Mononuclear cell (primary cell): ENCODE measurements at regions not wholly inside any gene's neighbourhood (a gene's known extent, or its start where the extent isn't known, plus 50 kb on each side); places are given as distances from the start of the nearest gene placed in this dataset.

Experiments
- H3K27me3 ChIP-seq: 2 replicates; pipeline ENCODE4 v1.6.0; 2011; ENCODE audit warnings: low read length, control low read depth; ENCODE audit not compliant: insufficient read depth
- H3K4me1 ChIP-seq: 2 replicates; pipeline ENCODE4 v1.5.1; 2011; ENCODE audit warnings: mild to moderate bottlenecking, low read length, control low read depth; ENCODE audit not compliant: insufficient read depth
- H3K4me3 ChIP-seq: 2 replicates; pipeline ENCODE4 v1.5.1; 2011; ENCODE audit warnings: mild to moderate bottlenecking, low read length, moderate library complexity
- H3K9me3 ChIP-seq: 2 replicates; pipeline ENCODE4 v1.5.1; 2011; ENCODE audit warnings: low read depth, mild to moderate bottlenecking, control low read depth, low read length

- Histone ChIP-seq H3K4me3 (no peak overlapping the region), H3K9me3 (no peaks in the 10 kb centered on the region), H3K27me3 (peaks cover 3% of the 10 kb centered on the region), H3K4me1 (peaks cover 3% of the 10 kb centered on the region)
Observed at GRCh38 chr10:62512732-62513475, 138.7 kb downstream of the ZNF365 start.

- Histone ChIP-seq H3K4me3 (no peak overlapping the region), H3K4me1 (peaks cover 3% of the 10 kb centered on the region), H3K9me3 (no peaks in the 10 kb centered on the region), H3K27me3 (peaks cover 3% of the 10 kb centered on the region)
Observed at GRCh38 chr10:62514079-62514693, 140.0 kb downstream of the ZNF365 start.

DNA sequence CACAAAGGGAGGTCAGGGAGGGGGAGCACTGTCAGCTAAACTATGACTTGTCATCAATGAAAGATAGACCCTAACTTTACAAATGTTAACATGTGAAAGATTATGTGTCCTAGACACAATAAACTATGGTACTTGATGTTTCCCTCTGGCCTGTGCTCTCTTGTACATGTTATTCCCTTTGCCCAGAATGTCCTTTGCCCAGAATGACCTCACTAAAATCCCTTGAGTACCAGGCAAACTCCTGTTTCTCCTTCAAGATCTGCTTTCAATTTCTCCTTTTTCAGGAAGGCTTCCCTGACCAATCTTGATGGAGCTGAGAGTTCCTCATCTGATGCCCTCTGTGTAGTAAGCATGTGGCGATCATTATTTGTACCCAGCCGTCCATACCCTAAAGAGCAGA, 143.1 kb downstream of the ZNF365 start:
- H3K4me1 ChIP-seq: peaks cover 3% of the 10 kb centered on the region
- H3K9me3 ChIP-seq: no peaks in the 10 kb centered on the region
- H3K27me3 ChIP-seq: peaks cover 3% of the 10 kb centered on the region
- H3K4me3 ChIP-seq: no peak overlapping the region

- no peaks in the 10 kb centered on the region for H3K27me3 ChIP-seq
- peaks cover 5% of the 10 kb centered on the region for H3K9me3 ChIP-seq
- H3K4me3 ChIP-seq: no peak overlapping the region
- H3K4me1 ChIP-seq: peaks cover 39% of the 10 kb centered on the region
Observed at GRCh38 chr10:62527019-62527827, 153.1 kb downstream of the ZNF365 start.

DNA sequence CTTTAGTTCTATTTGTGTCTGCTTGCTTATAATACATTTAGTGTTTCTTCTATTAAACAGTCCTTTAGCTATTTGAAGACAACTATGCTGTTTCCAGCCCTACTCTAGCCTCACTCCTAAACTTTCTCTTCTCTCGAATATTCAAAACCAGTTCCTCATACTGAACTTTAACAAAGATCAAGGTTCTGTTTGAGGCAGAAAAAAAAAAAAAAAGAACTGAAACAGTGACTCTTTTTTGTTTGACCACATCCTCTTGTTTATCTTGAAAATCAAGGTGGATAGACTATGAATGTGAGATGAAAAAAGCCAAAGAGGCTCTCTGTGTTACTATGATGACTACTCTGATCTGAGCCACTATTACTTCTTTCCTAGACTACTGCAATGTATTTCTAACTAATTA, 154.3 kb downstream of the ZNF365 start:
- peaks cover 39% of the 10 kb centered on the region for H3K4me1 ChIP-seq
- H3K27me3 ChIP-seq: no peaks in the 10 kb centered on the region
- no peak overlapping the region for H3K4me3 ChIP-seq
- peaks cover 5% of the 10 kb centered on the region for H3K9me3 ChIP-seq

GRCh38 chr10:62529396-62529795, 155.2 kb downstream of the ZNF365 start:
- Histone ChIP-seq H3K4me1 (peaks cover 42% of the 10 kb centered on the region), H3K9me3 (peaks cover 5% of the 10 kb centered on the region), H3K4me3 (no peak overlapping the region)

GRCh38 chr10:62534031-62534430, 159.9 kb downstream of the ZNF365 start:
- peaks cover 22% of the 10 kb centered on the region for H3K4me1 ChIP-seq
- H3K27me3 ChIP-seq: no peaks in the 10 kb centered on the region
- H3K4me3 ChIP-seq: no peak overlapping the region
- H3K9me3 ChIP-seq: no peaks in the 10 kb centered on the region

More at GRCh38 chr10:62529396-62529795, 155.2 kb downstream of the ZNF365 start:
- no peaks in the 10 kb centered on the region for H3K27me3 ChIP-seq

GRCh38 chr10:62538606-62539005, 164.4 kb downstream of the ZNF365 start:
- H3K4me1 ChIP-seq: peaks cover 46% of the 10 kb centered on the region
- no peaks in the 10 kb centered on the region for H3K27me3 ChIP-seq
- H3K9me3 ChIP-seq: no peaks in the 10 kb centered on the region
- H3K4me3 ChIP-seq: no peak overlapping the region

DNA sequence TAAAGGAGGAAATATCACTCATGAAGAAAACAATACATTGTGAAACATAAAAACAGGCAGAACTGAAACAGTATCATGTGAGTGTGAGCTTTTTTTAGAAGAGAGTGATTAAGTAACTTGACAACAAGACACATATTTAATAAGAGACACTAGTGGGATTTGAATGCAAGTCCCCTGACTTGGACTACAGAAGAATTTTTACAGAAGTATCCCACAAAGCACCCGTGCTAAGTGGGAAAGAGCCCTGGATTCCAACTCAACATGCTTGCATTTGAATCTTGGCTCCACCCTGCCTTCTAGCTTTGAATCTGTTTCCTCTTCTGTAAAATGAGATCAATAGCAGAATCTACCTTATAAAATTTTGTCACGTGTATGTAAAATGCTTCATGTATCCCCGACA, 166.2 kb downstream of the ZNF365 start:
- Histone ChIP-seq H3K27me3 (no peaks in the 10 kb centered on the region), H3K4me3 (no peak overlapping the region), H3K4me1 (peaks cover 57% of the 10 kb centered on the region), H3K9me3 (no peaks in the 10 kb centered on the region)

DNA sequence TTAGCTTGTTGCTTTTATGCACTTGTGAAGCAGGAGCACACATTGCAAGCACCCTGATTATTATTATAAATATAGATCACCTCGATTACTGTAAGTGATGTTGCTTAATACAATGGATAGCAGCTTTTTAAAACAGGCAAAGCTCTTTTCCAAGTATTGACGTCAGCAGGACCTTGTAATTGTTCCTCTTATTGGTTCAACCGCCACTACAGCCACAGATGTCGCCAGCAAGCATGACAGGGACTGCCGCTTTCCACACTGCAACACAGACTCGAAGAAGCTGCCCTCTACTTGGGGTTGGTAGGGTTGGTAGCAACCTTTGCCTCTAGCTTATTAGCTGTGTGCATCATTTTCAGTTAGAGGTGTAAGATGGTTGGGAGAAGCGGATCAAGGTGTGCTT, 167.6 kb downstream of the ZNF365 start:
- no peaks in the 10 kb centered on the region for H3K9me3 ChIP-seq
- no peaks in the 10 kb centered on the region for H3K27me3 ChIP-seq
- H3K4me3 ChIP-seq: no peak overlapping the region
- peaks cover 66% of the 10 kb centered on the region for H3K4me1 ChIP-seq

GRCh38 chr10:62543571-62544355, 169.6 kb downstream of the ZNF365 start:
- Histone ChIP-seq H3K4me1 (peaks cover 62% of the 10 kb centered on the region), H3K9me3 (no peaks in the 10 kb centered on the region), H3K4me3 (no peak overlapping the region), H3K27me3 (no peaks in the 10 kb centered on the region)

GRCh38 chr10:62545160-62546066, 171.2 kb downstream of the ZNF365 start:
- Histone ChIP-seq H3K4me1 (peaks cover 49% of the 10 kb centered on the region), H3K27me3 (no peaks in the 10 kb centered on the region), H3K9me3 (no peaks in the 10 kb centered on the region), H3K4me3 (no peak overlapping the region)

GRCh38 chr10:62548686-62549085, 174.5 kb downstream of the ZNF365 start:
- Histone ChIP-seq H3K27me3 (no peaks in the 10 kb centered on the region), H3K9me3 (no peaks in the 10 kb centered on the region), H3K4me1 (peaks cover 25% of the 10 kb centered on the region), H3K4me3 (no peak overlapping the region)

DNA sequence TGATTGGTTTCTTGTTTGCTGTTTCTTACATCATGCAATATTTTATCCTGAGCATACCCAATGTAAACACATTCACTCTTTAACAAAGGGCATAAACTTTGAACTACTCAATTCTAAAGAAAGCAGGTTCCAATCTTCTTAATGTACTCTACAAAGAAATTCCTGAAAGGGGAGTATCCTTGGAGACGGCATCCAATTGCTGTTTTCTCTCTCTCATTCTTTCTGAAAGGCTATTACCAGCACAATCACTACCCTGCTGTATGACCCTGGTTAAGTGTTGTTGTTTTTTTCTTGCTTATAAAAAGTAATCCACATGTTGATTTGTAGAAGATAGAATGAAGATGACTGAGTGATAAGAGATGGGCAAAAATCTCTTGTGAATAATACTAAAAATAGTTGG, 176.0 kb downstream of the ZNF365 start:
- Histone ChIP-seq H3K27me3 (no peaks in the 10 kb centered on the region), H3K4me3 (no peak overlapping the region), H3K9me3 (no peaks in the 10 kb centered on the region), H3K4me1 (peaks cover 12% of the 10 kb centered on the region)
